GM04504 (cell line): ENCODE measurements at regions not wholly inside any gene's neighbourhood (a gene's known extent, or its start where the extent isn't known, plus 50 kb on each side); places are given as distances from the start of the nearest gene placed in this dataset.
"Not testable (repeated sequence)": the region's sequence is repeated elsewhere in the genome, so short reads cannot be mapped to it uniquely, and the experiment has no call there.

Source experiments
- DNase-seq: peaks from one replicate; pipeline ENCODE4 v3.0.0-alpha.2; 2012; ENCODE audit warnings: low read depth

DNA sequence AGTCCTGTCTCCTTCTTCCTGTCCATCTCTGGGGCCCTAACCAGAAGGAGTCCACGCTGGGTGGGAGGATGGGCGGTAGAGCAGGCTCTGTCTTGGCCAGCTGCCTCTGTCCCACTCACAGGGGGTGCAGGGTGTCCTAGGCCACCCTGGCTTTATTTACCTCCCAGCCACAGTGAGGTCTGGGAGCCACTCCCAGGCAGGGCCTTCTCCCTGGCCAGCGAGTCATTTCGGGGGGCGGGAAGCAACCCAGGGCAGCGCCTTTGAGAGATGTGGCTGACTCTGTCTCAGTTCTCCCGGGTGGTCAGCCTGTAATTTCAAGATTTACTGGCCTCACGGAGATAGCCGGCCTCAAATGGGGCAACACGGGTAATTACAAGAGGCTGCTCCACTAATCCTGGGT is 67.4 kb upstream of the PTCH1 start:
- no peak for DNase-seq

DNA sequence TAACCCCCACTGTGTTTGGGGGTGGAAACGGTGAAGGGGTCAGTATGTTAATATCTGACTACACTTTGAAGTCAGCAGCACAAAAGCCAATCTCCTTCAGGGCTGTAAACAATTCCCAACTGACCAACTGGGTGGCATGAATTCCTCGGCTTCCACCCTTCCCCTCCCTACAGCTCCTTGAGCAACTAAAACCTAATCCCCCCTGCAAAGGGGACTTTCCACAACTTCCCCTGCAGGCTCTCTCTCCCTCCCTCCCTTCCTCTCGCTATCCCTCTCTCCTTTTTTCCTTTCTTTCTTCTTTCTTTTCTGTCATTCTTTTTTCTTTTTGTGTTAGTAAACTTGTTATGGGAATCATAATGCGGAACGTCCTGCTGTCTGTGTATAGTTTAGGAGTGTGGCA is 65.1 kb upstream of the PTCH1 start:
- no peak for DNase-seq

DNA sequence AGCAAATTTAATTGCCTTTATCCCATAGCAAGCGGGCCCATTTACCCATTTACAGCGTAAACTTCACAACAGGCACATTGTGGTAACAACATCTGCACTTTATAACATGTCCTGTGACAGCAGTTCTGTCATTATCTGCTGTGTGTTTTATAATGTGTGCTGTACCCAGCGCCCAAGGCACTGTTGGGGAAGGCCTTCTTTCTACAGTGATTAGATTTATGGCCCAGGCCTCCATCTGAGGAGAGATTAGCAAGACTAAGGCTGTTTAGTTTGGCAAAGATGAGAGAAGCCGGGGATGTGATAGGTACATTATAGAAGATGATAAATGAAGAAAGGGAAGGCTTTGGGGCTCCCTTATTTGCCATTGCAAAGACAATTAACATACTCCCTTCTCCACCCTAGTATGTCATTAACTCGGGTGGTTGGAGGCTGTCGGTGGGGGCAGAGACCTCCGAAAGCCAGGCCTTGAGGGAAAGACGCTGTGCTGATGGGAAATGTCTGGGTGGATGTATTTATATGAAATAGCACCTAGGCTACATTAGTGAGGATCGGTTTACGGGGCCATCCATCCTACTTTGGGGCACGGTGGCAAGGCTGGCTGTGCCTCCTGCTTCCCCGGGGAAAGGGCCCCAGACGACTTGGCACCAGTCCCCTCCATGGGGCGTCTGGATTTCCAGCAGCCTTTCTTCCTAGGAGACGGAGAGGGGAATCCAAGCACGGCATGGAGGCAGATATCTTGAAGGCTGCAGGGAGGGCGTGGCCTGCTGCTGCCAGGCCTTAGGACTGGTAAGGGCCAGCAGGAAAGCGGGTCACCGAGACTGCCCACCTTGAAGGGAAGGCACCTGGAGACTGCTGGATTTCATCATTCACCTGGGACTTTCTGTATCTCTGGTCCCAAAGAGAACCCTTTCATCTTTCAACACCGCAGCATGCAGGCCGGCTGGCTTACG is 64.3 kb upstream of the PTCH1 start:
- DNase-seq: no peak

DNA sequence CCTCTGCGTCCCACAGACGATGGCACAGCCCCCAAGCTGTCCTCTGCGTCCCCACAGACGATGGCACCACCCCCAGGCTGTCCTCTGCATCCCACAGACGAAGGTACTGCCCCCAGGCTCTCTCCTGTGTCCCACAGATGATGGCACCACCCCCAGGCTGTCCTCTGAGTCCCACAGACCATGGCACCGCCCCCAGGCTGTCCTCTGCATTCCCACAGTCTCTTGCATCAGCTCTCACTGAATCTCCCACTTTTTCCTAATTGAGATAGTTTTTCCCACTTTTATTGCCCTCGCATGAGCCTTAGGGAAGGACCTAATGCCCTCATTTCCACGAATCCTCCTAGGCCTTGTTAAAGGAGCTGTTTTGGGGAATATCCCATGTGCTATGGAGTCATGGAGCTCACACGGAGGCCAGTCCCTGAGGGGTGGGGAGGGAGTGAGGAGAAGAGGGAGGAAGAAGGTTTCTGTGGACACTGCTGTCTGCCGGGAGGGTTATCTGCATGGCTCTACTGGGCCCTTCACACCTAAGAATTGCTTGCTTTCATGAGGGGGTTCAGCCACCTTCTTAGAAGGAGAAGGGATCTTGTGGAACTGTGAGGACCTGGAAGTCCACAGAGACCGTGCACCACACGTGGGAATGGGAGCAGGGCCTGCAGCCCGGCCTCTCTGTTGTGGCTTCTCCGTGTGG is 58.2 kb upstream of the PTCH1 start:
- DNase-seq: no peak

DNA sequence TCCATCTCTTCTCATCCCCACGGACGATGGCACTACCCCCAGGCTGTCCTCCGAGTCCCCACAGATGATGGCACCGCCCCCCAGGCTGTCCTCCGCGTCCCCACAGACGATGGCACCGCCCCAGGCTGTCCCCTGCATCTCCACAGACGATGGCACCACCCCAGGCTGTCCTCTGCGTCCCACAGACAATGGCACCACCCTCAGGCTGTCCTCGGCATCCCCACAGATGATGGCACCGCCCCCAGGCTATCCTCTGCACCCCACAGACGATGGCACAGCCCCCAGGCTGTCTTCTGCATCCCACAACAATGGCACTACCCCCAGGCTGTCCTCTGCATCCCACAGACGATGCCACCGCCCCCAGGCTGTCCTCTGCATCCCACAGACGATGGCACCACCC is 57.4 kb upstream of the PTCH1 start:
- DNase-seq: no peak

DNA sequence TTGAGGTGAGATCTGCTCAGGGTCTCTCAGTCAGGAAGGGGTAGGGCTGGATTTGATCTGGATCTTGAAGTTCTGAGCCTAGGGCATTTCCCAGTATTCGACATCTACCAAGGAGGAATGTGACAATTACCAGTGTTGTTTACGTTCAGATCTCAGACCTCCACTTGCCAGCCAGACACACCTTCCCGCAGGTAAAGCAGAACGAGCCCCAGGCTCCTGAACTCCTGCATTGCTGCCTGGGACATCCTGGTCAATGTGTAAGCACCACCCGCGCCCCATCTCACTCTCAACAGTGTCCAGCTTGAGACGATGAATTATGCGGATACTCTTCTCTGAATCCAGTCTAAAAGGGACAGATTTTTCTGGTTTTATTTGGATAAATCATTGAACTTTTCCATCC is 56.7 kb upstream of the PTCH1 start:
- no peak for DNase-seq

DNA sequence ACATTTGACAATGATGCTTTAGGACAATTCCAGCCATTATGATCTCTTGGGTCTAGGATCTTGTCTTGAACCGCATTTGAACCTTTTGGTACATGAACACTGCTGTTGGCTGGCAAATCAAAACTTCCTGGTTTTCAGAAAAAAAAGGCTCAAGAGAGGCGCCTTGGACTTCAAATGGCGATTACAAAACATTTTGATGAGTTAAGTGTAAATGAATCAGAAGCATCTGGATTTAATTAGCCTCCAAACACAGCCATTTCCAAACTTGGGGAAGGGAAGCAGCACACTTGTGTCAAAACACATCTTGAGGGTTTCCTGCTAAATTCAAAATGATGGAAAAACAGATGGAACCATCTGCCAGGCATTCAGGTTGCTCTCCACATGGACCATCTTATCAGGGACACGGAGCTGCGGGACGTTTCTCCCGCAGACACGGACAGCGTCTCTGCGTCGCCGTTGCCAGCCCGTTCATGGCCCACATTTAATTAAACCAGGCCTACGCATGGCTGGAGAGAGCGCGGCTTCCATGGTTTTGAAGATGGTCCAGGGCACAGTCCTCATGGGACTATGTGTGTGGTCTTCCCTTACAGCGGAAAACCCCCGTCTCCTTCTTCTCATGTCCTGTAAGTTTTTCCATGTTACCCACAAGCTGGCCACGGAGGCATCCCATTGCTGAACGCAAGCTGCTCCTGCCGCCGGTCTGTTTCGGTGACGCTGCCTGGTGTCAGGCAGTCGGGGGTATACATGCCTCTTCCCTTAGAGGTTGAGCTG is 55.8 kb upstream of the PTCH1 start:
- DNase-seq: peak; percentile 62

DNA sequence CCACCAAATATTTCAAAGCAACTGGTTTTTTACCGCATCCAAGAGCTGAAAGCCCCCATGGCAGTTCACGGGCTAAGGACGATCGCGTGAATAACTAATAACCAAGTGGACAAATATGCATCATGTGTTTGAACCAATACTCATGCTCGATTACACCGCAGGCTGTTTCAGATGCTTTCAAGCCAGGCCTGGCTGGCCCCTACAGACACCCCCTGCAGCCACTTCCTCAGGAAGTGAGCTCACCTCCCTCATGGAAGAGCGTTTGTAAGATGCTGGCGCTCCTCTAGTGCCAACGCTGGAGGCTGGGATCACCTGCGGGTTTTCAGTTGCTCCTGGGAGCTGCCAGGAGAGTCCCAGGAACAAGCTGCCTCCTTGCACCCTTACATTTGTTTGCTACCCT is 53.9 kb upstream of the PTCH1 start:
- no peak for DNase-seq

DNA sequence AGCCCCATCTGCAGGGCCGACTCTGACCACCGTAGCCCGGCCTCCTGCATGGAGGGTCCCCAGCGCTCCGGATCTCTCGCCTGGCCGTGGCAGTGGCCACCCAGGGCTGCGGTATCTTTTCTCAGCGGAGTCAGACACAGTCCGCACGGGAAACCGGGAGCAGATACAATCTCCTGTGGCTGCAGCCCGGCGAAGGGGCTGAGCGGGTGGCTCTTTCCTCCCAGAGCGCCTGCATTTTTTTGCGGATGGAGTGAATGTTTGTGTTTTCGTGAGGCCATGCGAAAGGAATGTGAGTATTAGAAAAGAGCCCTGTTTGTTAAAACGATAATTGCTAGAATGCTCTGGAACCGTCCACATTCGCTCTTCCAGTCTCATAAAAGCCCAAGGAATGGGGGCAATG is 53.4 kb upstream of the PTCH1 start:
- DNase-seq: no peak

DNA sequence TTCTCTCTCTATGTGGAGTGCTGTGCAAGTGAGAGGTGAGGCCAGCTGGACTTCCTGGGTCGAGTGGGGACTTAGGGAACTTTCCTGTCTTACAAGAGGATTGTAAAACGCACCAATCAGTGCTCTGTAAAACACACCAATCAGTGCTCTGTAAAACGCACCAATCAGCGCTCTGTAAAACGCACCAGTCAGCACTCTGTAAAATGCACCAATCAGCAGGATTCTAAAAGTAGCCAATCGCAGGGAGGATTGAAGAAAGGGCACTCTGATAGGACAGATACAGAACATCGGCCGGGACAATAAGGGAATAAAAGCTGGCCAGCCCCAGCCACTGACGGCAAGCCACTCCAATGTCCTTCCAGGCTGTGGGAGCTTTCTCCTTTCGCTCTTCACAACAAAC is 52.0 kb upstream of the PTCH1 start:
- not testable (repeated sequence) for DNase-seq
